Islet precursor cell (in vitro differentiated cells): ENCODE measurements at regions not wholly inside any gene's neighbourhood (a gene's known extent, or its start where the extent isn't known, plus 50 kb on each side); places are given as distances from the start of the nearest gene placed in this dataset.

Experiments used
- DNase-seq: peaks from one replicate; pipeline ENCODE4 v3.0.0-alpha.2; 2018

DNA sequence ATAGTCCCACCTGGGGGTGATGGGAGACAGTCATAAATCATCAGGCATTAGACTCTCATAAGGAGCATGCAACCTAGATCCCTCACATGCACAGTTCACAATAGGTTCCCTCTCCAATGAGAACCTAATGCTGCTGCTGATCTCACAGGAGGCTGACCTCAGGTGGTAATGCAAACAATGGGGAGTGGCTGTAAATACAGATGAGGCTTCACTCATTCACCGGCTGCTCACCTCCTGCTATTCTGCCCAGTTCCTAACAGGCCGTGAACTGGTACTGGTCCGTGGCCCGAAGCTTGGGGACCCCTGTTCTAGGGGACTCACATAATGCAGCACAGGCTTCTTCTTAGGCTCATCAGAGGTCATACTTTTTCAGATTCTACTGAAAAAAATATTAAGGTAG is 625.9 kb upstream of the AGA start:
- DNase-seq = no peak

DNA sequence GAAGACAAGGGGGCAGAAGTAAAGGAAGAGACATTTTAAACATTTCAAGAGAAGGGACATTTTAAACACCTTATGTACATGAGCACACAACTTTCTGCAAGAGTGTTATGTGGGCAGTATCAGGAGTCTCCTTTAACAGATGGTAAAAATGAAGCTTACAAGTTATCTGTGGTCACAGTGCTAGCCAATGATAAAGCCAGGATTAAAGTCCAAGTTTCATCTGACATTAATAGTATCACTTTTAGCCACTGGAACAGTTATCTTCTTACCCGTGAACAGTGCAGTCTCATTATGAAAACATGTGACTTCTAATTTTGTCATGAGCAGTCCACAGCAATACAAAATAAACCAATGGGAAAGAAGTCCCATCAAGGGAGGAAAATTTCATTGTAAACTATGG is 627.9 kb upstream of the AGA start:
- DNase-seq = no peak

DNA sequence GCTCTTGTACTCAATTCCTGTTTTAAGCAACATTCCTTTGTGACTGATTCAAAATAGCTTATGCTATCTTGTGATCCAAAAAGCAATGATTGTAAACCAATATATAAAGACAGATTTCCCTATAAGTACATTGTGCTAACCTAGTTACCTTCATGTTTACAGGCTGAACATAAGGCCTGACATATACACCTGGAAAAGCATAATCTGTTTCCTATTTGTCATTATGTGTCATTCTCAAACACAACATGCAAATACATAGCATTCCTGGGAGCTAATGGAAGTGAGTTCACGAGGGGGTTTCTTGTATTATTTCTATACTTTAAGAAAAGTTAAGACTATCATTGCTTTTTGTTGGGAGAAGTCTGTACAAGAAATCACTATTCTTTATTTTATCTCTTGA is 638.1 kb upstream of the AGA start:
- DNase-seq = no peak

DNA sequence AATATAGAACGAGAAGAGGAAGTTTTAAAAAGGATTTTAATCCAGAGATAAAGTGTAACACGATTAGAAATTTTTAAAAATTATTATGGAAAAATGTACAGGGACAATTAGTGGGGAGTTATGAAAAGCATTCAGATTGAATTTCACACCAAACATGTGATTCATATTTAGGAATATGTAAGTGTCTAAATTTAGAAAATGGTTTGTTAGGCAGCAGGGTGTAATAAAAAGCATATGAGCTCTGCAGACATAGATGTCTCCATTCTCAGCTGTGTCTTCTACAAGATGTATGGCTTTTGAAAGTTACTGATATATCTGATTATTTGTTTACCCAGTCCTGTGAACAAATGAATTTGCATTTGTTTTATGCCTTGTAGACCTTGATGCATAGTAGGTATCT is 638.9 kb upstream of the AGA start:
- DNase-seq = no peak

DNA sequence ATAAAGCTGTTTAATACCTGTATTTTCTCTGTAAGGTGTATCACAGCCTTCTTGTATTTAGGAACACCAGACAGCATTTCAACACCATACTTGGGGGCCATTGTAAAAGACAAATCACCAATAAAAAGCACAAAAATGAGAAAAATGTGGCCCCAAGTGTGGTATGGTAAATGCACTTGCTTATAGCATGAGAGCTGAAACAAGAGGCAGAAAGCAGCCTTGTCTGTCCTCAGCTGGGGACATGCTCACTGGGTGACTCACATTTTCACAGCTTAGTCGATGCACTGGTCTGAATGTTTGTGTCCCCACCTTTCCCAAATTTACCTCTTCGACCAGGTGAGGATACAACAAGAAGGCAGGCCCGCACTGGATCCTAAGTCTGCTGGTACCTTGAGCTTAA is 639.7 kb upstream of the AGA start:
- DNase-seq = peak; percentile 82

DNA sequence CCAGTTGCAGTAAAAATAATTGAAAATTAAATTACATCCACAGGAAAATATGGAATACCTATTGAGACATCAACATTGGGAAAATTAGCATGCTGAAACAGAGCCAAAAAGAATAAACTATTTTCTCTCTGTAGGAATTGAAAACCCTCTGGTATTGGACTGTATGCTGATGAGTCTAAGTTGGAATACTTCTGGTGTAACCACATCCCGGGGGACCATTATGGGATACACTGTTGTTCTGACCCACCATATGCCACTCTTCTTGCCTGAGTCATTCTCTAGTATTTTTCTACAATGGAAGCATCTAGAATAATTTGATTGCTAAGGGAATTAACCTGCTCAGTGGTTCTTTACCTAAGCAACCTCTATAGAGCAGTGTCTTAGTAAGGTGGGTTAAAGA is 640.7 kb upstream of the AGA start:
- no peak for DNase-seq

DNA sequence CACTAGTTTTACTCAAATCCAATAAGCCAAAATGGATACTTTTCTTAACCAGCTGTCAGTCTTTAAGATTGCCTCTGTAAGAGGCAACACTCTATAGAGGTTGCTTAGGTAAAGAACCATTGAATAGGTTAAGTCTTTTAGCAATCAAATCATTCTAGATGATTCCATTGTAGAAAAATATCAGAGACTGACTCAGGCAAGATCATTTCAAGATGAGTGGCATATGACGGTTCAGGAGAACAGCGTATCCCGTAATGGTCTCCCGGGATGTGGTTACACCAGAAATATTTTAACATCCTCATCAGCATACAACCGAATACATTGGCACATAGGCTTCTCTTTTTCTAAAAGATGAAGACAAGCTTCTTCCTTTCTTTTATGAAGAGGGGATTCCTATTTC is 641.7 kb upstream of the AGA start:
- no peak for DNase-seq

DNA sequence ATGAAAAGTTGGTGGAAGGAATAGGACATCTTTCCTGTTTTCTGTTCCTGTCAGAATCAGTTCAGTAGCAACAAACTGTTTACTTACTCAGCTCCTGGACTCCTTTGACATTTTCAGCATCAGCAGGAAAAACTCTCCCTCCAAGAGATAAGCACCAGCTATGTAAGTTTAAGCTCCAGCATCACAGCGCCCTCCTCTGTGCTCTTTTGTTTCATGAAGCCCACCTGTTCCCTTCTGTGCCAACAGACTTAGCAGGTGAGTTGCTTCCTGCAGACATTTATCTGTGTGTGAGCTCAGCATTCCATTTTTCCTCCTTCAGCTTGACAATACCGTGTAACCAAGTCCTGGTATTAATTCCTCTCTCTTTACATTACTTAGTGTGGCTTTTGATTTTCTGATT is 644.1 kb upstream of the AGA start:
- DNase-seq = peak; percentile 64

DNA sequence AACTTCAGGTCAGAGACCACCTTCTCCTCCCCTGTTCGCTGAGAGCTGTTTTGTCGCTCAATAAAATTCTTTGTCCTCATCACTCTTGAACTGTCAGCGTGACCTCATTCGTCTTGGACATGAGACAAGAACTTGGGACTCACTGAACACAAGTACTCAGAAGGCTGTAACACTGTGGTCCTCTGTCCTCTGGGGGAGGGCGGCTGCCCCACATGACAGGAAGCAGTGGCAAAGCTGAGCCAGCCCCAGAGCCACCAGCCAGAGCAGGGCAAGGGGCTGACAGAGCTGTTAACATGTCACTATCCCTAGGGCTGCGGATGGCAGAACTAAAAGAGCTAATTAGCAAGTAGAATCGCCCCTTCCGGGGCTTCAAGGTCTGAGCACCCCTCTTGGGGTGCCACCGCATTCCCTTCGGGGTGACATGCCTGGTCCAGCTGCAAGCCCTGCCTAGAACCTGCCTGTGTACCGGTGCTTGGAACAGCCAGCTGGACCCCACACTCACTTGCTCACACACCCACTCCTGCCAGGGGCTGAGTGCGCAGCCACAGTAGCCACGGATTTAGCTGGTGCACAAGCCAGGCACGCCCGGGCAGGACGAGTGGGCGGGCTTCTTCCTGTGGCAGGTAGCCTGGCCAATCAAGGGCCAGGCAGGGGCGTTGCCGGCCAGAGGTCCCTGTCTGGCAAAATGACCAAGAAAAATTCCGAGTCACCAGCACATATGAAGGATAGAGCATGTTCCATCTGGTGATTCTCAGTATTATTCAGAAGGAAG is 648.6 kb upstream of the AGA start:
- DNase-seq = peak; percentile 61

DNA sequence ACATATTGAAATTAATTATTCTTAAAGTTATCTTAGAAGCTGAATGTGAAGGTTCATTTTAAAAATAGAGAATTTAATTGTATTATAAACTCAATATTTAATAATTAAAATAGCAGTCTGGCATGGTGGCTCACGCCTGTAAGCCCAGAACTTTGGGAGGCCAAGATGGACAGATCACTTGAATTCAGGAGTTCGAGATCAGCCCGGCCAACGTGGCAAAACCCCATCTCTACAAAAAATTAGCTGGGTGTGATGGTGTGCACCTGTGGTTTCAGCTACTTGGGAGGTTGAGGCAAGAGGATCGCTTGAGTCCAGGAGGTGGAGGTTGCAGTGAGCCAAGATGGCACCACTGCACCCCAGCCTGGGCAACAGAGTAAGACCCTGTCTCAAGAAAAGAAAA is 659.9 kb upstream of the AGA start:
- no peak for DNase-seq

DNA sequence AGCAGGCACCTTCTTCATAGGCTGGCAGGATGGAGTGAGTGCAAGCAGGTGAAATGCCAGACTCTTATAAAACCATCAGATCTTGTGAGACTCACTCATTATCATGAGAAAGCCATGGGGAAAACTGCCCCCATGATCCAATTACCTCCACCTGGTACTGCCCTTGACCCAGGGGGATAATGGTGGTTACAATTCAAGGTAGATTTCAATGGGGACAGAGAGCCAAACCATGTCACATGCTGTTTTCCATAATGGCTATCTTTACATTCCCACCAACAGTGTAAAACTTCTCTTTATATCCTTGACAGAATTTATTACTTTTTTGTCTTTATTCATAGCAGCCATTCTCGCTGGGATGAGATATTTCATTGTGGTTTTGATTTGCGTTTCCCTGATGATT is 663.0 kb upstream of the AGA start:
- DNase-seq = no peak

DNA sequence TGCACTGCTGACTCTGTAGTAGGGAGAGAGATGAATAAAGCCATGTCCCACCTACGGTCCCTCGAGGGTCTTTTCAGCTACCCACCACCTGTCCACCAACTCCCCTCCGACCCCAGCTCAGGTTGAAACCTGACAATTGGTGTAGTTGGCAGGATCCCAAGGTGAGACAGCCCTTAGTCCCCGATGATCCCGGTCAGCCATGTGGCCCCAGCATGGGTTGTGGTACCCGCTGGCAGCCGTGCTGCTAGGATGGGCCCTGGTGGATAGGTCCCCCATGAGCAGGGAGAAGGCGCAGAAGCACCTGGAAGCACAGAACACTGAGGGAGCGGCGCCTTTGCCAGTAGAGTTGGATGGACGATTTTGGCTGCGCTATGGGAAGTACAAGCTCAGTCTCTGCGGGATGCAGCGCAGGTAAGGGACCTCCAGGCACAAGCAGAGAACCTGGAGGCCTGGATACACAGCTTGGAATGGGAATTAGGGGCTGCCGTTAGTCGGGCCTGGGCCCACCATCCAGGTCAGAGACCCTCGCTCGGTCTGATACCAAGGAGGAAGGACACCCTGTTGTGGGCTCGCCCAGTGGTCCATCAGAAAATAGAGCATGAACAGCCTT is 694.6 kb upstream of the AGA start:
- no peak for DNase-seq

DNA sequence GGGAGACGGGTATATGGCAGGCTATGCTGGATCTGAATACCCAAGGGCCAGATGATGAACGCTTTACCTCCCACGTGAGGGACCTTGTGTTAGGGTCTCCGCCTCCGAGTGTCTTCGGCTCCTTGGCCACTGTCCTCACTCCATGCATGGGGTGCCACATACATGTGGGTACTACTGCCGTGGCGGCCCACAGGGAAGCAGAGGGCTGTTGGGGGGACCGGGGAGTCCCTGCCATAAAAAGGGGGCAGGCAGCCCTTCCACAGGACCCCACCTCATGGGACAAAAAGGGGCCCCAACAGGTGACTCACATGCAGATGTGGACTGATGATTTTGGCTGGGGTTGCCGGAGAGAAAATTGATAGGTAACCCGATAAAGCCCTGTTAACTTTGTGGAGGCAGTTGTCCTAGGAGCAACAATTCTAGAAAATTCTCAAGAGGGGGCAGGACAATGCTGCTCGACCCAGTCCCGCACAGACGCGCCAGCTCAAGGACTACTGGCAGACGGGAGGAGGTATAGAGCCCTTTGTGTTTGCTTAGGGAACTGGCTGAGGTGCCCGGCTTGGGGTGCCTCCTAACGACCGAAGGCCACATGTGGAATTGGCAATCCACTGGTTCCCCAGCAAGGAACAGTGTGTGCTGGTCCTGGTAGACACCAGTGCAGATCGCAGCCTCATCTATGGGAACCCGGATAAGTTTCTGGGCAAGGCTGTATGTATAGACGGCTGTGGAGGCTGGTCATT is 695.7 kb upstream of the AGA start:
- no peak for DNase-seq

DNA sequence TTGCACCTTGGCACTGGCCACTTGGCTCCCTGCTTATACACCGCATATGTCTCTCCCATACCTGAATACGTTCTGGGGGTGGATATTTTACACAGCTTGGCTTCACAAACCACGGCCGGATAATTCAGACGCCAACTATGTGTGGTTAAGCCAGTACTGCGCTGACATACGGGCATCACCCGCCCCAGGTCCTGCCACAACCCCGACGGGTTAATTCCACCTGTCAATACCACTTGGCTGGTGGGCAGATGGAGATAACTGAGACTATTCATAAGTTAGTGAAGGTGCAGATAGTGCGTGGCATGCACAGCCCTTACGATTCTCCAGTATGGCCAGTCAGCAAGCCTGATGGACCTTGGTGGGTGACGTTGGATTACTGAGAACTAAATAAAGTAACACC is 696.3 kb upstream of the AGA start:
- no peak for DNase-seq

DNA sequence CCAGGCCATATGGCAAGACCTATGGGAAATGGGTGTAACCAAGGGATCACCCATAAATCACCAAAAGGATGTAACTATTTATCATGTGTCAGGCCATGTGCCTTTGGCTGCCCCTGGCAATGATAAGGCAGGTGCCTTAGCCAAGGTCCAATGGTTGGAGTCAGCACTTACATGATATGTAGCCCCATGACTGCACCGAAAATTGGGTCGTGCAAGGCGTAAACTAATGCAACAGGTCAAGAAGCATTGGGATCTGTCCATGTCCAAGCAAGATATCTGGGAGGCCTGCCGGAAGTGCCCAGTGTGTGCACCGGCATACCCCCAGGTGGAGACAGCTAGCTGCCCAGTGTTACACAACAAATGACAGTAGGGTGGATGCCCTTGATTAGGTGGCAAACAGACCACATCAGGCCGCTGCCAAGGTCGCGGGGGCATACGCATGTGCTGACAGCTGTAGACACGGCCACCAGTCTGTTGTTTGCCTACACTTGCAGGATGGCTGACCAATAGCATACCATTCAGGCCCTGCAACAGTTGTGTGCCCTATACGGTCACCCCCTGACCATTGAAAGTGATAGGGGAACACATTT is 698.2 kb upstream of the AGA start:
- DNase-seq = no peak

DNA sequence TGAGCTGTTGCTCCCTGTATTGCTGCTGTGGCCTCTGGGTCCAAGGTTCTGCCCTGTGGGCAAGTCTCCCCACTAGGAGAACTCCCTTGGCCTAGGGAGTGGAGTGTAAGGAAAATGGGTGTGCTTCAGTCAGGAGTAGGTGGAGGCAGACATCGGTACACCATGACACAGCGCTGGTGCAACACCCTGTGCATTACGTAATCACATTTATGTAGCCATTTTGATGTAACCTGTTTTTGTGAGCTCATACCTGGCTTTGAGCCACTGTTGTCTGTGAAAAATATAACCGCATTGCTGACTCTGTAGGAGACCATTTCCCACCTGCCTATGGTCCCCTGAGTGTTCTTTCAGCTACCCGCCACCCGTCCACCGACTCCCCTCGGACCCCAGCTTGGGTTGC is 700.5 kb upstream of the AGA start:
- DNase-seq = no peak

DNA sequence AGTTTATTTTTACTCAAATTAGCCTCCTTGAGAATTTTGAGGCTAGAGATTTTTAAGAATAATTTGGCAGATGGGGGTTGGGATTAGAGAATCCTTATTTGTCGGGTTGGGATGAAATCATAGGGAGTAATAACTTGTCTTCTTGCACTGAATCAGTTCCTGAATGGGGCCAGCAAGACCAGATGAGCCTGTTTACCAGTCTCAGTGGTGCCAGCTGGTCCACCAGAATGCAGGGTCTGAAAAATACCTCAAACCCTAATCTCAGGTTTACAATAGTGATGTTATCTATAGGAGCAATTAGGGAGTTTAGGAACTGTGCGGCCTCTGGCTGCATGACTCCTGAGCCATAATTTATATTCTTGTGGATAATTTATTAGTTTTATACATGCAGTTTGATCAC is 705.9 kb upstream of the AGA start:
- DNase-seq = no peak

DNA sequence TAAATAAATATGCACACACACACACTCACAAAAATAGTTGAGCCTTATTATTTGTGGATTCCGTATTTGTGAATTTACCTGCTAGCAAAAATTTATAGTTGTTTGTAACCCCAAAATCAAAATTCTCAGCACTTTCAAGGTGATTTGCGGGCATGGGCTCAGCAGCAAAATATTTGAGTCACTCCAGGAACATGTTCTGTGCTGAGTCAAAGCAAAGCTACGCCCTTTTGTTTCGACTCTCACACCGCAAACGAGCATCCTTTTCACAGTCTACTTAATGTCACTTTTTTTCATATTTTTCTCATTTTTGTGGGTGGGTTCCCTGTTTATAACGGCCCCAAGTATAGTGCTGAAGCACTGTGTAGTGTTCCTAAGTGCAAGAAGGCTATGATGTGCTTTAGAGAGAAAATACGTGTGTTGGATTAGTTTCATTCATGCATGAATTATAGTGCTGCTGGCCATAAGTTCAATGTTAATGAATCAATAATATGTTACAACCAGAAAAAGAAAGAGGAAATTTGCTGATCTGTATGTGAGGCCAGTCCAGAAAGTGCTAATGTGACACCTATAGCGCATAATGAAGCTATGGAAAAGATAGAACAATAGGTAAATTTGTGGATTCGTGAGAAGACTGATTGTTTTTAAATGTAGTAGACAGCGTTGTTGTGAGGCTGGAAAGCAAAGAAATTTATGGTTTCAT is 723.2 kb upstream of the AGA start:
- no peak for DNase-seq

DNA sequence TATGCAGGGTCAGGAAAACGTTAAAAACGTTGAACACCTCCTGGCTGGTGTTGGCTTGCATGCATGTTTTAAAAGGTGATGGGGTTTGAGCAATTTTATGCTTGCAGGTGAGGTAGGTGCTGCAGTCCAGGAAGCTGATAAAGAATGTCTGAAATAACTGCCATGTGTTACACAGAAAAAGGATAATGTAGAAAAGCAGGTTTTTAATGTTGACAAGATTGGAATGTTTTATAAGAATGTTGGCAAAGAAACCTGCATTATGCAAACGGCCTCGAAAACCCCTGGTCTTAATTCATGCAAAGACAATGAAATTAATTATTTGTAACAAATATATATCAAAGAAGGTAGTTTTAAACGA is 723.7 kb upstream of the AGA start:
- no peak for DNase-seq

DNA sequence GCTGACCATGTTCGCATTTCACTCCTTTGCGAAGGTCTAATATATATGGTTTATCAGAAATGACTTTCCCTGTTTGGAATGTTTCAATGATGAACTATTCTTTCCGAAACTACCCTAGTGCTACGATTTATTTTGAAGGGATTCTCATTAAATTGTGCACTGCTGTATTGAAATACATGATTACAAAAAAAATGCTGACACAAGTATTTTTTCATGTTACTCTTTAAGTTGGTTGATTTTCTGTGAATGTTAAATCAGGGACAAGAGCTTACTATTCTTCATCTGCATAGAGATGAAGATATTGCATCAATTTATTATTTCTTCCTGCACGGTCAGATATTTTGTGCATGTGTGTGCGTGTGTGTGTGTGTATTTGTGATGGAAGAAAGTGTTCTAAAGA is 731.5 kb upstream of the AGA start:
- DNase-seq = no peak

DNA sequence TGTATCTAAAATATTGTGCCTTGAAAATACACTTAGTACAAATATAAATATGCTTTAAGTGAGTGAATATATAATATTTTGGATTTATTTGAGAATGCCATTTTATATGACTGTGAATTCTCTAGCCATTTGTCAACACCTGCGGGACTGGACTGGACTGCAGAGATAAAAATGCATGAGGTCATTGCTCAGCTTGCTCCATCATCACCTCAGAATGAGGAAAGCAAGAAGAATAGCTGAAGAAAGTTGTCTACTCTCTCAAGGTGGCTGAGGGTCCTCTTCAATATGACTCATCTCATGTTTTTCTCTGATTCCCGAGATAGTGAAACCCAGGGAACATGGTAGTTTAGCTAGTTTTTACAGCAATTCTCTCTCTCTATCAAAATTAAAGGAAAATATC is 732.5 kb upstream of the AGA start:
- no peak for DNase-seq

DNA sequence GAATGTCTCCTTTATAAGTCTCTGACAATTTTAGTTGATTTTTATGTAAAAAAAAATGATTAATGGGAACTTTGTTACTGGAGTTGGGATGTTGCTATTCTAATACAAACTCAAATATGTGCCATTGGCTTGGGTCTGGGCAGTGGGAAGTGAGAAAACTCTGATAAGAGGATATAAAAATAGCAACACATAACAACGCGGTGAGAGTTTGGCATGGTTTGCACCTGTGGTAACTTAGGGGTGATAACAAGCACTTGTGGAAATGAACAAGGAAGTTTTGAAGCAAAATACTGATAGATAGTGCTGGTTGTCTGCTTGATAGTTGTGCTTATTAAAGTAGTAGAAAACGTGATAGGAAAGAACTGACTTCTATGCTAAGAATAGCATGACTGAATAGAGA is 743.3 kb upstream of the AGA start:
- no peak for DNase-seq

DNA sequence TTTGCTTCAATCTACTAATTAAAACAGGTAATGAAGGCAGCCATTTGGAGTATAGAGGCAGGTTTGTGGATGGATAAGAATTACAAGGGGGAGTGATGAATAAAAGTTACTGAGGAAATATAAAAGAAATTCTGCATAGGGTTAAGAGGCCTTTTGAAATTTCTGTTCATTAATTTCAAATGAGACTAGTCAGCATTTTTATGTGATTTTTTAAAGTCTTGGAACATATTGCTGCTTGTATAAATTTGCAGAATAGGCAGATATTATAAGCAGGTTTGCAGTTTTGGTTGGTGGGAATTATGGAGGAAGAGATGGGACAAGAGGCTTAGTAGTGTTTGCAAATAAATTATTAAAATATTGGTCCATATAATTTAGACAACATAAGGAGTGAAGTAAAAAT is 750.4 kb upstream of the AGA start:
- no peak for DNase-seq
